Choroid plexus epithelial cell (primary cell): ENCODE measurements at regions not wholly inside any gene's neighbourhood (a gene's known extent, or its start where the extent isn't known, plus 50 kb on each side); places are given as distances from the start of the nearest gene placed in this dataset.
A peak's percentile ranks its signal among the peaks of the same experiment; 100 is the strongest.

Experiments
- DNase-seq: peaks from one replicate; pipeline ENCODE4 v3.0.0-alpha.2; 2010; ENCODE audit warnings: low read depth
- H3K4me3 ChIP-seq: 2 replicates; pipeline ENCODE4 v1.5.1; 2011; ENCODE audit warnings: low read depth, mild to moderate bottlenecking, control low read depth, low read length, moderate library complexity
- CTCF ChIP-seq: conservative IDR thresholded peaks from 2 replicates; pipeline ENCODE4 v1.5.1; 2011; ENCODE audit warnings: low read depth, mild to moderate bottlenecking, control low read depth, inconsistent platforms, low read length, moderate library complexity

- H3K4me3 ChIP-seq, result no peak overlapping the region
- DNase-seq, result no peak
- no peak for TF ChIP-seq CTCF
Observed at GRCh38 chr12:70049596-70050360, 193.5 kb upstream of the CNOT2 start.

- no peak overlapping the region for H3K4me3 ChIP-seq
- TF ChIP-seq CTCF, result no peak
- DNase-seq, result no peak
Observed at GRCh38 chr12:70052476-70052875, 190.8 kb upstream of the CNOT2 start.

- H3K4me3 ChIP-seq, result no peak overlapping the region
- no peak for TF ChIP-seq CTCF
- DNase-seq, result peak; percentile 87
Observed at GRCh38 chr12:70052931-70053497, 190.2 kb upstream of the CNOT2 start.

- no peak overlapping the region for H3K4me3 ChIP-seq
- TF ChIP-seq CTCF, result no peak
- no peak for DNase-seq
Observed at GRCh38 chr12:70059373-70059772, 183.9 kb upstream of the CNOT2 start.

GRCh38 chr12:70060634-70061033 lies 182.6 kb upstream of the CNOT2 start:
- no peak for TF ChIP-seq CTCF
- DNase-seq, result no peak
- H3K4me3 ChIP-seq, result no peak overlapping the region

GRCh38 chr12:70068743-70069142 lies 174.5 kb upstream of the CNOT2 start:
- H3K4me3 ChIP-seq, result no peak overlapping the region
- TF ChIP-seq CTCF, result no peak
- no peak for DNase-seq
